GM12878 (cell line): ENCODE measurements at regions not wholly inside any gene's neighbourhood (a gene's known extent, or its start where the extent isn't known, plus 50 kb on each side); places are given as distances from the start of the nearest gene placed in this dataset.

Source experiments
- CTCF ChIP-seq, 3 experiments: IDR thresholded peaks in 2 of 3; conservative IDR thresholded peaks in 1 of 3; 2 replicates each; pipeline ENCODE4 v1.5.1; 2011; ENCODE audit warnings: low read depth in 3 of 3, low read length in 3 of 3, mild to moderate bottlenecking in 3 of 3, control low read depth in 2 of 3, moderate library complexity in 2 of 3, inconsistent platforms in 1 of 3, mixed read lengths in 1 of 3; ENCODE audit not compliant: control insufficient read depth in 2 of 3, insufficient read depth in 1 of 3; ENCODE audit errors: extremely low read depth in 1 of 3
- MEF2A ChIP-seq: IDR thresholded peaks from 2 replicates; pipeline ENCODE4 v1.6.1; 2011; ENCODE audit warnings: low read depth, mild to moderate bottlenecking, low read length, moderate library complexity; ENCODE audit not compliant: insufficient read depth
- TAF1 ChIP-seq: IDR thresholded peaks from 2 replicates; pipeline ENCODE4 v1.6.1; 2011; ENCODE audit warnings: mild to moderate bottlenecking, low read depth, low read length, borderline replicate concordance

GRCh38 chr13:90824032-90824431 lies 523.5 kb upstream of the MIR17HG start:
- TF ChIP-seq MEF2A (no peak), TAF1 (no peak), CTCF (IDR thresholded peaks at IDR 0.05 in 2 of 3, conservative IDR thresholded peaks at IDR 0.05 in 1 of 3; ENCODE audit: control insufficient read depth in 2 of 3, extremely low read depth in 1 of 3, insufficient read depth in 1 of 3, low read depth in 3 of 3, low read length in 3 of 3) (no peak)
